H1 (cell line): ENCODE measurements at regions not wholly inside any gene's neighbourhood (a gene's known extent, or its start where the extent isn't known, plus 50 kb on each side); places are given as distances from the start of the nearest gene placed in this dataset.

Experiments
- CTCF ChIA-PET: fragments of 300-600 bp; sonication (Branson Sonifier 250); formaldehyde crosslinking; loops from one replicate; lab custom pipeline; 2021; ENCODE audit not compliant: partially characterized antibody; lab: Charles Lee
- POLR2A ChIA-PET: fragments of 300-600 bp; sonication (Branson Sonifier 250); formaldehyde crosslinking; loops from one replicate; lab custom pipeline; 2021; ENCODE audit warnings: inconsistent platforms; ENCODE audit not compliant: partially characterized antibody; lab: Charles Lee
- DNase-seq, 2 experiments: peaks; one replicate each; pipeline versions ENCODE4 v3.0.0 to v3.0.0-alpha.2; 2010 to 2022; ENCODE audit warnings: low spot score in 2 of 2, low read depth in 1 of 2, mixed read lengths in 1 of 2
- FAIRE-seq: peaks from 2 replicates; lab custom pipeline; 2011; peaks lifted over from hg19 to GRCh38; lab: Jason Lieb, UNC
- H2AFZ ChIP-seq: 2 replicates; pipeline ENCODE4 v1.8.1; 2012; ENCODE audit warnings: low read length, inconsistent platforms
- H2AK5ac ChIP-seq: 2 replicates; pipeline ENCODE4 v1.6.1; 2013; ENCODE audit warnings: low read depth, low read length
- H2BK120ac ChIP-seq: replicated peaks from 2 replicates; pipeline ENCODE3; 2013; ENCODE audit warnings: low read depth, low read length, inconsistent platforms
- H2BK12ac ChIP-seq: 2 replicates; pipeline ENCODE4 v1.6.1; 2013; ENCODE audit warnings: low read depth, low read length
- H2BK15ac ChIP-seq: 2 replicates; pipeline ENCODE4 v1.6.1; 2013; ENCODE audit warnings: low read length
- H2BK20ac ChIP-seq: 2 replicates; pipeline ENCODE4 v1.6.1; 2013; ENCODE audit warnings: low read length
- H2BK5ac ChIP-seq: 2 replicates; pipeline ENCODE4 v1.6.1; 2013; ENCODE audit warnings: low read depth, low read length
- H3K14ac ChIP-seq: 2 replicates; pipeline ENCODE4 v1.6.1; 2013; ENCODE audit warnings: inconsistent platforms; ENCODE audit not compliant: insufficient read length
- H3K18ac ChIP-seq: 2 replicates; pipeline ENCODE4 v1.6.1; 2013; ENCODE audit warnings: low read length; ENCODE audit errors: extremely low read depth
- H3K23ac ChIP-seq: 2 replicates; pipeline ENCODE4 v1.6.1; 2013; ENCODE audit warnings: inconsistent platforms; ENCODE audit not compliant: insufficient read length
- H3K23me2 ChIP-seq: 2 replicates; pipeline ENCODE4 v1.6.1; 2013; ENCODE audit warnings: low read depth, low read length
- H3K27ac ChIP-seq: 2 replicates; pipeline ENCODE4 v1.6.1; 2011; ENCODE audit warnings: low read depth, low read length, inconsistent platforms
- H3K27me3 ChIP-seq, 4 experiments: replicated peaks in 1 of 4; 1 replicate in 1 of 4; 2 replicates in 3 of 4; pipeline versions ENCODE4 v1.6.1 to v1.8.1; 2011 to 2013; ENCODE audit warnings: low read length in 3 of 4, mild to moderate bottlenecking in 3 of 4, inconsistent platforms in 2 of 4, mixed read lengths in 2 of 4, moderate library complexity in 1 of 4; ENCODE audit not compliant: control insufficient read depth in 3 of 4, insufficient read depth in 3 of 4; ENCODE audit errors: extremely low read depth in 1 of 4
- H3K36me3 ChIP-seq, 4 experiments: 2 replicates each; pipeline versions ENCODE4 v1.6.1 to v1.8.1; 2011 to 2013; ENCODE audit warnings: mild to moderate bottlenecking in 4 of 4, low read length in 3 of 4, moderate library complexity in 2 of 4, control low read depth in 1 of 4, inconsistent platforms in 1 of 4; ENCODE audit not compliant: insufficient read depth in 4 of 4, control insufficient read depth in 2 of 4
- H3K4ac ChIP-seq: replicated peaks from 2 replicates; pipeline ENCODE3; 2013; ENCODE audit warnings: low read length, low read depth, mixed read lengths, inconsistent platforms; ENCODE audit not compliant: insufficient read length
- H3K4me1 ChIP-seq, 4 experiments: replicated peaks in 1 of 4; 1 replicate in 1 of 4; 2 replicates in 3 of 4; pipeline versions ENCODE4 v1.6.1 to v1.8.1; 2011 to 2013; ENCODE audit warnings: low read length in 3 of 4, inconsistent platforms in 2 of 4, mixed read lengths in 1 of 4; ENCODE audit not compliant: insufficient read depth in 4 of 4, control insufficient read depth in 3 of 4
- H3K4me2 ChIP-seq, 2 experiments: 2 replicates each; pipeline versions ENCODE4 v1.6.1 to v1.8.1; 2011 to 2013; ENCODE audit warnings: low read depth in 2 of 2, low read length in 2 of 2, control low read depth in 1 of 2, inconsistent platforms in 1 of 2, mild to moderate bottlenecking in 1 of 2; ENCODE audit not compliant: insufficient read depth in 1 of 2
- H3K4me3 ChIP-seq, 4 experiments: fragments of 200-600, 300-600 bp in 1 of 4; sonication (generic), shearing (Covaris generic), sonication (Bioruptor Twin) in 1 of 4; 2 replicates each; pipeline versions ENCODE4 v1.5.1 to v1.8.1; 2011 to 2016; ENCODE audit warnings: low read length in 4 of 4, low read depth in 3 of 4, control low read depth in 2 of 4, inconsistent platforms in 2 of 4, mild to moderate bottlenecking in 2 of 4, mixed read lengths in 1 of 4, moderate library complexity in 1 of 4; ENCODE audit not compliant: insufficient read depth in 2 of 4; ENCODE audit errors: extremely low read depth in 1 of 4
- H3K56ac ChIP-seq: replicated peaks from 2 replicates; pipeline ENCODE3; 2013; ENCODE audit warnings: low read depth, mild to moderate bottlenecking, mixed read lengths, low read length, inconsistent platforms; ENCODE audit not compliant: insufficient read length
- H3K79me1 ChIP-seq: 2 replicates; pipeline ENCODE4 v1.6.1; 2013; ENCODE audit warnings: low read depth, low read length, control low read depth
- H3K79me2 ChIP-seq, 2 experiments: 2 replicates each; pipeline versions ENCODE4 v1.6.1 to v1.8.1; 2012 to 2013; ENCODE audit warnings: low read length in 2 of 2, mild to moderate bottlenecking in 2 of 2, inconsistent platforms in 1 of 2; ENCODE audit not compliant: insufficient read depth in 2 of 2, control insufficient read depth in 1 of 2
- H3K9ac ChIP-seq, 4 experiments: replicated peaks in 1 of 4; 1 replicate in 1 of 4; 2 replicates in 3 of 4; pipeline versions ENCODE4 v1.6.1 to v1.8.1; 2011 to 2013; ENCODE audit warnings: low read depth in 3 of 4, low read length in 3 of 4, control low read depth in 2 of 4, mild to moderate bottlenecking in 2 of 4, moderate library complexity in 2 of 4, inconsistent platforms in 1 of 4; ENCODE audit errors: extremely low read depth in 1 of 4
- H3K9me3 ChIP-seq, 2 experiments: 2 replicates each; pipeline versions ENCODE4 v1.6.1 to v1.8.1; 2012 to 2013; ENCODE audit warnings: mild to moderate bottlenecking in 2 of 2, moderate library complexity in 2 of 2, control low read depth in 1 of 2, inconsistent platforms in 1 of 2, low read depth in 1 of 2, low read length in 1 of 2, mixed read lengths in 1 of 2; ENCODE audit not compliant: insufficient read depth in 2 of 2
- H4K20me1 ChIP-seq, 2 experiments: replicated peaks in 1 of 2; 2 replicates each; pipeline versions ENCODE3 to v1.8.1; 2011 to 2013; ENCODE audit warnings: inconsistent platforms in 2 of 2, low read length in 2 of 2, mild to moderate bottlenecking in 1 of 2; ENCODE audit not compliant: insufficient read depth in 2 of 2, control insufficient read depth in 1 of 2
- H4K5ac ChIP-seq: 2 replicates; pipeline ENCODE4 v1.6.1; 2013; ENCODE audit warnings: low read length, low read depth, mixed read lengths, inconsistent platforms; ENCODE audit not compliant: insufficient read length
- H4K8ac ChIP-seq: 2 replicates; pipeline ENCODE4 v1.8.0; 2013; ENCODE audit warnings: mild to moderate bottlenecking, moderate library complexity, low read length, inconsistent platforms; ENCODE audit not compliant: insufficient read depth; ENCODE audit errors: extremely low read depth
- H4K91ac ChIP-seq: replicated peaks from 2 replicates; pipeline ENCODE3; 2013; ENCODE audit warnings: low read length, mixed read lengths, inconsistent platforms; ENCODE audit not compliant: insufficient read length
- BRCA1 ChIP-seq: IDR thresholded peaks from 2 replicates; pipeline ENCODE4 v1.6.1; 2012; ENCODE audit warnings: low read depth, low read length, improper control_type of control experiment
- CBX5 ChIP-seq: fragments of 300-800, 300-1000 bp; sonication (generic); IDR thresholded peaks from 2 replicates; pipeline ENCODE4 v1.7.1; 2016; ENCODE audit warnings: antibody characterized with exemption, low read length, low read depth
- CEBPB ChIP-seq: IDR thresholded peaks from 2 replicates; pipeline ENCODE4 v1.6.1; 2012; ENCODE audit warnings: low read depth, low read length
- EGR1 ChIP-seq: IDR thresholded peaks from 2 replicates; pipeline ENCODE4 v1.6.1; 2011; ENCODE audit warnings: low read depth, low read length, borderline replicate concordance
- JUND ChIP-seq: IDR thresholded peaks from 2 replicates; pipeline ENCODE4 v1.6.1; 2011; ENCODE audit warnings: mild to moderate bottlenecking, improper control_type of control experiment, low read length
- KDM1A ChIP-seq: fragments of 200-600, 300-600 bp; sonication (generic); IDR thresholded peaks from 2 replicates; pipeline ENCODE4 v1.7.1; 2016; ENCODE audit warnings: mild to moderate bottlenecking, low read length, borderline replicate concordance
- KDM5A ChIP-seq: fragments of 200-600 bp; IDR thresholded peaks from 2 replicates; pipeline ENCODE4 v1.7.1; 2012; ENCODE audit warnings: mild to moderate bottlenecking, low read length, inconsistent platforms, mixed read lengths
- NANOG ChIP-seq: IDR thresholded peaks from 2 replicates; pipeline ENCODE4 v1.6.1; 2011; ENCODE audit warnings: low read length, low read depth, mild to moderate bottlenecking, inconsistent platforms; ENCODE audit not compliant: insufficient read depth, poor library complexity, severe bottlenecking
- NRF1 ChIP-seq: IDR thresholded peaks from 2 replicates; pipeline ENCODE4 v1.6.1; 2011; ENCODE audit warnings: mild to moderate bottlenecking, low read depth, low read length, improper control_type of control experiment
- RBBP5 ChIP-seq: IDR thresholded peaks from 2 replicates; pipeline ENCODE4 v1.7.1; 2012; ENCODE audit warnings: low read depth, mild to moderate bottlenecking, inconsistent platforms, low read length, moderate library complexity, borderline replicate concordance
- RFX5 ChIP-seq: IDR thresholded peaks from 2 replicates; pipeline ENCODE4 v1.6.1; 2011; ENCODE audit warnings: low read depth, low read length, improper control_type of control experiment, borderline replicate concordance
- RNF2 ChIP-seq: fragments of 200-900, 300-1000 bp; sonication (generic); IDR thresholded peaks from 2 replicates; pipeline ENCODE4 v1.7.1; 2016; ENCODE audit warnings: borderline replicate concordance, low read depth, mild to moderate bottlenecking, antibody characterized with exemption, low read length; ENCODE audit not compliant: poor library complexity, severe bottlenecking; ENCODE audit errors: missing control alignments
- SIN3A ChIP-seq, 2 experiments: IDR thresholded peaks in 1 of 2; conservative IDR thresholded peaks in 1 of 2; 2 replicates each; pipeline ENCODE4 v1.6.1; 2011 to 2012; ENCODE audit warnings: low read length in 2 of 2, improper control_type of control experiment in 1 of 2, low read depth in 1 of 2, mild to moderate bottlenecking in 1 of 2
- SRF ChIP-seq: IDR thresholded peaks from 2 replicates; pipeline ENCODE4 v1.6.1; 2011; ENCODE audit warnings: mild to moderate bottlenecking, low read depth, low read length, moderate library complexity
- WGBS, 2 experiments: shearing (Covaris generic) in 1 of 2; methylation state at CpG; one replicate each; pipeline versions ENCODE4 v1.1.6 to v1.1.7; 2013 to 2015; ENCODE audit warnings: low lambda C conversion rate in 2 of 2, mixed read lengths in 2 of 2, inconsistent platforms in 1 of 2, low coverage in 1 of 2, missing lambda C conversion rate in 1 of 2; ENCODE audit not compliant: insufficient replicate concordance in 2 of 2, insufficient coverage in 1 of 2, insufficient read length in 1 of 2; ENCODE audit errors: extremely low coverage in 1 of 2, missing lambda C conversion rate in 1 of 2; 5-methylcytosine and 5-hydroxymethylcytosine counted together
- TF ChIP-seq, protein P1 (sequence below): IDR thresholded peaks from 2 replicates; pipeline ENCODE4 v1.6.1; 2012; ENCODE audit warnings: inconsistent platforms

GRCh38 chr1:48071513-48071912 lies 74.3 kb upstream of the TRABD2B start:
- H4K8ac ChIP-seq, result no peak overlapping the region
- H3K4me2 ChIP-seq, result no peak overlapping the region
- no peak overlapping the region for H3K4ac ChIP-seq
- no peak overlapping the region for H3K27ac ChIP-seq
- H2AK5ac ChIP-seq, result no peak overlapping the region
- H2BK120ac ChIP-seq, result no peak overlapping the region
- H2BK12ac ChIP-seq, result no peak overlapping the region
- no peak overlapping the region for H2BK20ac ChIP-seq
- no peak overlapping the region for H2BK15ac ChIP-seq
- 90% methylated on average over 1 of the region's 1 CpG; no CpG with 5 or more reads in 1 of the 2 experiments for WGBS, 2 experiments
- ChIA-PET POLR2A (no interaction called here), CTCF (interaction anchor here (1.0 to 3.4 kb wide), 3 partner anchors 9 to 73 kb away, joined by 3 to 16 read pairs (median 3); no protein-coding TSS in a partner anchor)
- no peak overlapping the region for H3K14ac ChIP-seq
- H3K56ac ChIP-seq, result no peak overlapping the region
- no peaks in the 10 kb centered on the region for H3K4me1 ChIP-seq
- no peak overlapping the region for H4K5ac ChIP-seq
- no peak for DNase-seq
- no peaks in the 10 kb centered on the region for H3K79me1 ChIP-seq
- no peak overlapping the region for H3K23ac ChIP-seq
- no peaks in the 10 kb centered on the region for H3K36me3 ChIP-seq
- no peaks in the 10 kb centered on the region; the same call in 1 of the 2 replicates for H3K23me2 ChIP-seq
- H4K20me1 ChIP-seq, result no peaks in the 10 kb centered on the region
- no peak overlapping the region for H3K4me3 ChIP-seq
- no peak overlapping the region for H3K9ac ChIP-seq
- H3K18ac ChIP-seq, result no peak overlapping the region
- no peak for FAIRE-seq
- no peaks in the 10 kb centered on the region; a peak in 1 of 7 replicates for H3K27me3 ChIP-seq
- H2BK5ac ChIP-seq, result no peak overlapping the region
- no peaks in the 10 kb centered on the region for H3K9me3 ChIP-seq
- no peak overlapping the region for H4K91ac ChIP-seq
- no peaks in the 10 kb centered on the region for H3K79me2 ChIP-seq
- H2AFZ ChIP-seq, result no peak overlapping the region
- TF ChIP-seq BRCA1, result no peak
- TF ChIP-seq KDM1A, result no peak
- TF ChIP-seq RBBP5, result no peak
- TF ChIP-seq EGR1, result no peak
- TF ChIP-seq JUND, result no peak
- TF ChIP-seq, protein P1, sequence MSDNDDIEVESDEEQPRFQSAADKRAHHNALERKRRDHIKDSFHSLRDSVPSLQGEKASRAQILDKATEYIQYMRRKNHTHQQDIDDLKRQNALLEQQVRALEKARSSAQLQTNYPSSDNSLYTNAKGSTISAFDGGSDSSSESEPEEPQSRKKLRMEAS, result no peak
- no peak for TF ChIP-seq NRF1
- TF ChIP-seq SIN3A (conservative IDR thresholded peaks at IDR 0.05 in 1 of 2, IDR thresholded peaks at IDR 0.05 in 1 of 2; ENCODE audit: low read depth in 1 of 2, low read length in 2 of 2), result no peak
- TF ChIP-seq CEBPB, result no peak
- no peak for TF ChIP-seq RFX5
- TF ChIP-seq RNF2, result no peak
- TF ChIP-seq SRF, result no peak
- no peak for TF ChIP-seq CBX5
- TF ChIP-seq NANOG, result no peak
- no peak for TF ChIP-seq KDM5A
